ENCODE measurements at regions not wholly inside any gene's neighbourhood (a gene's known extent, or its start where the extent isn't known, plus 50 kb on each side); places are given as distances from the start of the nearest gene placed in this dataset.
"Not testable (repeated sequence)": the region's sequence is repeated elsewhere in the genome, so short reads cannot be mapped to it uniquely, and the experiment has no call there.

- Histone ChIP-seq H2AFZ (ENCODE audit: low read length) (no peak overlapping the region), H3K4me3 (ENCODE audit: insufficient read depth, low read length) (no peak overlapping the region), H3K79me2 (ENCODE audit: insufficient read depth, low read length) (no peaks in the 10 kb centered on the region), H3K4me2 (ENCODE audit: insufficient read depth, low read length) (no peak overlapping the region), H3K27me3 (ENCODE audit: insufficient read depth, low read length) (no peaks in the 10 kb centered on the region), H3K36me3 (ENCODE audit: insufficient read depth, low read length) (no peaks in the 10 kb centered on the region), H3K4me1 (ENCODE audit: insufficient read depth, low read length) (peaks cover 4% of the 10 kb centered on the region), H3K27ac (ENCODE audit: low read depth, low read length) (no peak overlapping the region), H4K20me1 (ENCODE audit: insufficient read depth, low read length) (no peaks in the 10 kb centered on the region), H3K9me3 (ENCODE audit: low read depth, low read length) (no peaks in the 10 kb centered on the region)
- DNase-seq (ENCODE audit: insufficient read length, low spot score, missing footprints) = no peak
- TF ChIP-seq, protein P1, sequence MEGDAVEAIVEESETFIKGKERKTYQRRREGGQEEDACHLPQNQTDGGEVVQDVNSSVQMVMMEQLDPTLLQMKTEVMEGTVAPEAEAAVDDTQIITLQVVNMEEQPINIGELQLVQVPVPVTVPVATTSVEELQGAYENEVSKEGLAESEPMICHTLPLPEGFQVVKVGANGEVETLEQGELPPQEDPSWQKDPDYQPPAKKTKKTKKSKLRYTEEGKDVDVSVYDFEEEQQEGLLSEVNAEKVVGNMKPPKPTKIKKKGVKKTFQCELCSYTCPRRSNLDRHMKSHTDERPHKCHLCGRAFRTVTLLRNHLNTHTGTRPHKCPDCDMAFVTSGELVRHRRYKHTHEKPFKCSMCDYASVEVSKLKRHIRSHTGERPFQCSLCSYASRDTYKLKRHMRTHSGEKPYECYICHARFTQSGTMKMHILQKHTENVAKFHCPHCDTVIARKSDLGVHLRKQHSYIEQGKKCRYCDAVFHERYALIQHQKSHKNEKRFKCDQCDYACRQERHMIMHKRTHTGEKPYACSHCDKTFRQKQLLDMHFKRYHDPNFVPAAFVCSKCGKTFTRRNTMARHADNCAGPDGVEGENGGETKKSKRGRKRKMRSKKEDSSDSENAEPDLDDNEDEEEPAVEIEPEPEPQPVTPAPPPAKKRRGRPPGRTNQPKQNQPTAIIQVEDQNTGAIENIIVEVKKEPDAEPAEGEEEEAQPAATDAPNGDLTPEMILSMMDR (IDR thresholded peaks at IDR 0.05; ENCODE audit: extremely low read depth, low read depth, low read length) = no peak
Observed at GRCh38 chr1:70504821-70505193, 93.7 kb downstream of the CTH start.

DNA sequence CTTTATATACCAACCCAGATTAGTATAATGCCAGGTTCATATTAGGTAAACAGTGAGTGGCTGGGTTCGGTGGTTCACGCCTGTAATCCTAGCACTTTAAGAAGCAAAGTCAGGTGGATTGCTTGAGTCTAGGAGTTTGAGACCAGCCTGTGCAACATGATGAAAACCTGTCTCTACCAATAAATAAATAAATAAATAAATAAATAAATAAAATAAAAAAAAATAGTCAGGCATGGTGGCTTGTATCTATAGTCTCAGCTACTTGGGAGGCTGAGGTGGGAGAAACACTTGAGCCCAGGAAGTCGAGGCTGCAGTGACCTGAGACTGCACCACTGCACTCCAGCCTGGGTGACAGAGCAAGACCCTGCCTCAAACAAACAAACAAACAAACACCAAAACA is 96.9 kb downstream of the CTH start:
- H3K9me3 ChIP-seq (ENCODE audit: low read depth, low read length); H3K79me2 ChIP-seq (ENCODE audit: insufficient read depth, low read length); H3K27me3 ChIP-seq (ENCODE audit: insufficient read depth, low read length); H4K20me1 ChIP-seq (ENCODE audit: insufficient read depth, low read length); H3K36me3 ChIP-seq (ENCODE audit: insufficient read depth, low read length); H3K4me3 ChIP-seq (ENCODE audit: insufficient read depth, low read length); H2AFZ ChIP-seq (ENCODE audit: low read length); DNase-seq (ENCODE audit: insufficient read length, low spot score, missing footprints); H3K4me1 ChIP-seq (ENCODE audit: insufficient read depth, low read length); H3K27ac ChIP-seq (ENCODE audit: low read depth, low read length); H3K4me2 ChIP-seq (ENCODE audit: insufficient read depth, low read length): not testable (repeated sequence)

DNA sequence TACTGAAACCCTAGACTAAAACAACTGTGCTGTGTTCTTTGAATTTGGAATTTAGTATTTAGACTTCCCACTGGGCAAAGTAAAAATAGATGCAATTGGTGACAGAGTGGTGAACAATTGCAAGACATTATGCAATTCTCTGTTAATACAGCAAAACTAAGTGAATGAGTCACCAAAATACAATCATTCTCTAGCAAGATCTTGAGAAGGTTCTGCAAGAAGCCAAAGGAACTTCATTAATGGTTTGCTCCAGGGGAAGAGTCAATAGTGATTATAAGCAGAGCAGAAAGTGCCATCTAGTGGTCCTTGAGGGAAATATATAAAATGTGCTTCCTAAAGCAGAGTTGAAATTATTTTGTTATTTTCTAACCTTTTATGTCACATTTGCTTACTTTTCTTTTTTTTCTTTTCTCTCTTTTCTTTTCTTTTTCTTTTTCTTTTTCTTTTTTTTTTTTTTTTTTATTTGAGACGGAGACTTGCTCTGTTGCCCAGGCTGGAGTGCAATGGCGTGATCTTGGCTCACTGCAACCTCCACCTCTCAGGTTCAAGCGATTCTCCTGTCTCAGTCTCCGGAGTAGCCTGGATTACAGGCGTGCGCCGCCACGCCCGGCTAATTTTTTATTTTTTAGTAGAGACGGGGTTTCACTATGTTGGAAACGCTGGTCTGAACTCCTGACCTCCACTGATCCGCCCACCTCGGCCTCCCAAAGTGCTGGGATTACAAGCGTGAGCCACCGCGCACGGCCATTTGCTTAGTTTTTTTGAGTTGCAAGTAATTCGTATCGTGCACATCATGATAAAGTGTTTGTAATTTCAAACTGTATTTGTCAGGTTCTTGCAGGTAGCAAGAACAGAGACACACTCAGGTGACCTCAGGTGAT is 99.2 kb downstream of the CTH start:
- H3K4me2 ChIP-seq (ENCODE audit: insufficient read depth, low read length) = peak overlapping the region; percentile 8
- H3K9me3 ChIP-seq (ENCODE audit: low read depth, low read length) = no peaks in the 10 kb centered on the region
- no peaks in the 10 kb centered on the region for H3K79me2 ChIP-seq (ENCODE audit: insufficient read depth, low read length)
- TF ChIP-seq, protein P1 (IDR thresholded peaks at IDR 0.05; ENCODE audit: extremely low read depth, low read depth, low read length) = peak; percentile 60
- H3K27me3 ChIP-seq (ENCODE audit: insufficient read depth, low read length) = no peaks in the 10 kb centered on the region
- no peak overlapping the region for H3K27ac ChIP-seq (ENCODE audit: low read depth, low read length)
- no peaks in the 10 kb centered on the region for H3K36me3 ChIP-seq (ENCODE audit: insufficient read depth, low read length)
- H3K4me1 ChIP-seq (ENCODE audit: insufficient read depth, low read length) = no peaks in the 10 kb centered on the region
- peak; percentile 73 for DNase-seq (ENCODE audit: insufficient read length, low spot score, missing footprints)
- H4K20me1 ChIP-seq (ENCODE audit: insufficient read depth, low read length) = no peaks in the 10 kb centered on the region
- no peak overlapping the region for H2AFZ ChIP-seq (ENCODE audit: low read length)
- no peak overlapping the region for H3K4me3 ChIP-seq (ENCODE audit: insufficient read depth, low read length)

DNA sequence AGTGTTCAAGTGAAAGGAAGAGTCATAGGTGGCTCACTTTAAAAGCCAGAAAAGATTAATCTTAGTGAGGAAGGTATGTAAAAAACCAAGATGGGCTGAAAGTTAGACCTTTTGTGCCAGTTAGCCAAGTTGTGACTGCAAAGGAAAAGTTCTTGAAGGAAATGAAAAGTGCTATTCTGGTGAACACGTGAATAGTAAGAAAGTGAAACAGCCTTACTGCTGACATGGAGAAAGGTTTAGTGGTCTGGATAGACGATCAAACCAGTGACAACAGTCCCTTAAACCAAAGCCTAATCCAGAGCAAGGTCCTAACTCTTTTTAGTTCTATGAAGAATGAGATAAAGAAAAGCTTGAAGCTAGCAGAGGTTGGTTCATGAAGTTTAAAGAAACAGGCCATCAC is 106.4 kb downstream of the CTH start:
- peak overlapping the region; percentile 35 for H2AFZ ChIP-seq (ENCODE audit: low read length)
- no peak overlapping the region for H3K4me2 ChIP-seq (ENCODE audit: insufficient read depth, low read length)
- no peak for DNase-seq (ENCODE audit: insufficient read length, low spot score, missing footprints)
- H3K9me3 ChIP-seq (ENCODE audit: low read depth, low read length) = no peaks in the 10 kb centered on the region
- H4K20me1 ChIP-seq (ENCODE audit: insufficient read depth, low read length) = no peaks in the 10 kb centered on the region
- no peaks in the 10 kb centered on the region for H3K79me2 ChIP-seq (ENCODE audit: insufficient read depth, low read length)
- no peaks in the 10 kb centered on the region for H3K36me3 ChIP-seq (ENCODE audit: insufficient read depth, low read length)
- TF ChIP-seq, protein P1 (IDR thresholded peaks at IDR 0.05; ENCODE audit: extremely low read depth, low read depth, low read length) = no peak
- no peak overlapping the region for H3K27ac ChIP-seq (ENCODE audit: low read depth, low read length)
- H3K4me1 ChIP-seq (ENCODE audit: insufficient read depth, low read length) = no peaks in the 10 kb centered on the region
- no peaks in the 10 kb centered on the region for H3K27me3 ChIP-seq (ENCODE audit: insufficient read depth, low read length)
- H3K4me3 ChIP-seq (ENCODE audit: insufficient read depth, low read length) = no peak overlapping the region

Measured in osteoblast (primary cell).